ENCODE measurements at regions not wholly inside any gene's neighbourhood (a gene's known extent, or its start where the extent isn't known, plus 50 kb on each side); places are given as distances from the start of the nearest gene placed in this dataset.

DNA sequence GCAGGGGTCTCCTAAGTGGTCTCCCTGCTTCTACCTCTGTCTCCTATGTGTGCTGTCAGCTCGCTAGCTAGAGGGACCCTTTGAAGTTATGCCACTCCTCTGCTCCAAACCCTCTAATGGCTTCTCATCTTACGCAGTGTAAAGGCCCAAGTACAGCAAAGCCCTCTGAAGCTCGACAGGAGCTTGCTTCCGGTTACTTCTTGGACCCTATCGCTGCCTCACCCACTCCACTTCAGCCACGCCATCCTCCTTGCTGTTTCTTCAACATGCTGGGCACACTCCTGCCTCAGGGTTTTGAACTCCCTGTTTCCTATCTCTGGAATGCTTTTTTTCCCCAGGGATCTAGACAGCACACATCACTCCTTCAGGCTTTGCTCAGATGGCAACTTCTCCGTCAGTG, 102.3 kb upstream of the F3 start:
- DNase-seq, result no peak

DNA sequence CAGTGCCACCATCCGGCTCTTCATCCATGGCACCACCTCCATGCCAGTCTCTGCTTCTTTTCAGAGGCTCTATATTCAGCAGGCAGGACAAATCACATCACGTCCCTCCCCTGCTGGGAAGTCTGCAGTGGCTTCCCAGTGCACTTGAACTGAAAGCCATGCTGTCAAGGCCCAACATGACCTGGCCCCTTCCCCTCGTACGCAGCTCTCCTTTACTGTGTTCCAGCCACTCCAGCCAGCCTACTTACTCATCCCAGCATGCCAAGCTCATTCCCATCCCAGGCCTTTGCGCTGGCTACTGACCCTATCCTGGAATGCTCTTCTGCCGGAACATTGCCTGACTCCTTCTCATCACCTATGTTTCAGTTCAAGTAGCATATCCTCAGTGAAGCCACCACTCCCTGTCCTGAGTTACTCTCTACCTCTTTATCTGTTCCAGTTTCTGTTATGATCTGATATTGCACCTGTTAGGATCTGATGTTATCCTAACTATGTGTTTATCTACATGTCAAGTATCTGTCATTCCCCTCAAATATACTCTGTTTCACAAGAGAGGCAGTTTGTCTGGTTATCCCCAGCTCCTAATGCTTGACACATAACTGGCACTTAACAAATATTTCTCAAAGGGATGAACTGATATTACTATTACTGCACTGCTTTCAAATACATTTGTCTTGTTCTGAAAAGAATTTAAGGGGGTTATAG, 101.2 kb upstream of the F3 start:
- DNase-seq, result no peak

DNA sequence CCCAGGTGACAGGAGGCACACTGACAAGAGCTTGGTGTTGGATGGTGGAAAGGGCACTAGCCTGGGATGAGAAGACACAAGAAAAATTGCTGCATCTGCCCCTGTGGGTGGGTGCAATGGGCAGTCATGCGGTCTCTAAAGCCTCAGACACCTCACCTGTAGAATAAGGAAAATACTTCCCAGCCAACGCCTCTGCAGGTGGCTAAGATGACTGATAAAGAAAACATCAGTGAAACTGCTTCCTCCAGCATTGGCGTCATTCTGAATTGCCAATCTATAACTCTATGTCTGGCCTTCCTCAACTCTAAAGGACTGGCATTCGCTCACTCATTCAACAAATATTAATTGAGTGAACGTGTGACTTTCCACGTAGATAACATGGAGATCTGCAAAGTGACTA, 100.4 kb upstream of the F3 start:
- no peak for DNase-seq

DNA sequence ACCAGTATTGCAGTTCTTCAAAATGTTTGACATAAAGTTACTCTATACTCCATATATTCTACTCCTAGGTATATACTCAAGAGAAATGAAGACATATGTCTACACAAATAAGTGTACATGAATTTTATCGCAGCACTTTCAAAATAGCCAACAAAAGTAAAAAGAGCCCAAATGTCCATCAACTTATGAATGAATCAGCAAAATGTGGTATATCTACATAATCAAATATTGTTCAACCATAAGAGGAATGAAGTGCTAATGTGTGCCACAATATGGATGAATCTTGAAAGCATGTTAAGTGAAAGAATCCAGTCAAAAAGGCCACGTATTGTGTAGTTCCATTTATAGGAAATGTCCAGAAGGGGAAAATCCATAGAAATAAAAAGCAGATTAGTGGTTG, 98.6 kb upstream of the F3 start:
- no peak for DNase-seq

DNA sequence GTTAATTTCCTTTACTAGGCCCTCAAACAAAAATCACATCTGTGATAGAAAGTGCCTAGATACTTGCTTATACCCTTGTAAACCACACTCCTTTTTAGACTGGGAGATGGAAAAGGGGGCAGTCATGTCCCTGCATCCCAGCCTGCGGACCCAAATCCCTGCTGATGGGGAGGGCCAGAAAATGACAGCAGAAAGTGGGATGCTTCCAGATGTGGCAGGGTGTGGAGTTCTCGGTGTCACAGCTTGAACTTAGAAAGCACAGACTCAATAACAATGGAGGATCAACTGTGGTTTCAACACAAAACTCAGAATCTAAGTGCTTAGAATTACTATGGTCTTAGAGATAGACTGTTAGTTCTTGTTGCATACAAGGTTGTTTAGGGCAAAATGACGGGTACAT, 95.6 kb upstream of the F3 start:
- DNase-seq, result no peak

- no peak for DNase-seq
Observed at GRCh38 chr1:94636624-94637023, 95.1 kb upstream of the F3 start.

DNA sequence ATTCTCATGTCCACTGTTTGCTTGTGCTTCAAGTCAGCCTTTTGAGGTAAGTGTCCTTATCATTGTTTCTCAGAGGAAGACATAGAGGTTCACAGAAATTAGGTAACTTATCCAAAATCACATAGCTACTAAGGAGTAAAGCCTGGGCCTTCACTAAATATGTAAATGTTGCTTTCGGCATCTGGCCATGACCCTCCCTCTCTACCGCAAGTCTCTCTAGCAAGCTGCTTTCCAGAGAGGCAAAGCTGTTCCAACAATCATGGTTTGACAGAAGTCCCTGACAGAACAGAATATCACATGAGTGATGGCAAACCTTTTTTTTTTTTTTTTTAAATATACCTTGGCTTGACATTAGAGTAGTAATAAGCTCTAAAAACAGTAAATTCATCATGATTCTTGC, 94.5 kb upstream of the F3 start:
- no peak for DNase-seq

- no peak for DNase-seq
Observed at GRCh38 chr1:94634977-94635416, 93.4 kb upstream of the F3 start.

- DNase-seq, result no peak
Observed at GRCh38 chr1:94633051-94633450, 91.5 kb upstream of the F3 start.

GRCh38 chr1:94629259-94630181, 88.0 kb upstream of the F3 start:
- DNase-seq, result no peak

DNA sequence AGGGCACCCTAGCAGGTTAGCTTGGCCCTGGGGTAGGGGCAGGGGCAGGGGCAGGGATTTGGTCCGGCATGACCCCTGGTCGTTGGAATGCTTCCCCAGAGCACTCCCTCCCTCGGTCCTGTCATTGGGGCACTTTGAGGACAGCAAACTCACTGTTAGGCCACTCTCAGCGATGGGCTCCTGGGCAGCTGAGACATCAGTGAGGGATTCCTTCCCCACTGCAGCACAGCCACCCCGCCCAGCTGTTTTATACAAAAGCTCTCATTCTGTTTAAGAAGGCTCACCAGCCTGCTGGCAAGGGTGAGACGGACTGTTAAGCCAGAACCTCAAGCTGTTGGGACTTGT, 86.9 kb upstream of the F3 start:
- no peak for DNase-seq

- DNase-seq, result no peak
Observed at GRCh38 chr1:94627771-94628498, 86.4 kb upstream of the F3 start.

DNA sequence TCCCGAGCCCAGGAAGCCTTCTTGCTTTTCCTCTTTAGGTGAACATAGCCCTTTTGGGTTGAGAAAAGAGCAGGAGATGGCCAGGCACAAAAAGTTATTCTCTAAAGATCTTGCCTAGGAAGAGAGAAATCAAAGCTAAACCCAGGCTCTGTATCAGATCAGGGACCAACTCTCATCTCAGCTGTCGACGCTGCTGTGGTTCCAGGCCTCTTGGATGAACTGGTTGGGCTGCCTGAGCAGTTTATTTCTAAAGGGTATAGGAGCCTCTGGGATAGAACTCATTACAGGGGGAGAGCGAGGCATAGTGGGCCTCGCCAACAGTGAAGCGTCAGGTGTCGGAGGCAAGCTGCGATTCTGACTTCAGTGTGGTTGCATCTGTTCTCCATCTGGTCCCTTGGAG, 82.6 kb upstream of the F3 start:
- no peak for DNase-seq

- DNase-seq, result no peak
Observed at GRCh38 chr1:94623560-94624148, 82.1 kb upstream of the F3 start.

GRCh38 chr1:94622757-94623156, 81.2 kb upstream of the F3 start:
- no peak for DNase-seq

GRCh38 chr1:94621802-94622201, 80.2 kb upstream of the F3 start:
- DNase-seq, result no peak

DNA sequence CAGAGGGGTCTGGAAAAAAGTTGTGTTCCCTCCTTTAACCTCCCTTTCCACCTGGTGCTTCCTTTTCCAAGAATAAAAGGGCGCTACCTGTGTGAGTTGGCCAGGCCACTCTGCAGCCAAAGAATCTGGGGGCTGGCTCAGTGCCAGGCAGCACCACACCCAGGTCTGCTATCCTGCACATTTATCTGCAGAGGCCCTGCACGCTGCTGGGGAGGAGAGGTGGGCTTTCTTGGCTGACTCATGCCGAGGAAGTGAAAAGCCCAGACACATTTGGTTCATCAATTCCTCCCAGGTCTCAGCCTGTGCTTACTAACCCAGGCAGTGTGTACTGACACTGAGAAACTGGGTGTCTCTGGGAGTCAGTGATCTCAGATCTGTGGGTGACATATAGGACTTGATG, 79.8 kb upstream of the F3 start:
- DNase-seq, result no peak

DNA sequence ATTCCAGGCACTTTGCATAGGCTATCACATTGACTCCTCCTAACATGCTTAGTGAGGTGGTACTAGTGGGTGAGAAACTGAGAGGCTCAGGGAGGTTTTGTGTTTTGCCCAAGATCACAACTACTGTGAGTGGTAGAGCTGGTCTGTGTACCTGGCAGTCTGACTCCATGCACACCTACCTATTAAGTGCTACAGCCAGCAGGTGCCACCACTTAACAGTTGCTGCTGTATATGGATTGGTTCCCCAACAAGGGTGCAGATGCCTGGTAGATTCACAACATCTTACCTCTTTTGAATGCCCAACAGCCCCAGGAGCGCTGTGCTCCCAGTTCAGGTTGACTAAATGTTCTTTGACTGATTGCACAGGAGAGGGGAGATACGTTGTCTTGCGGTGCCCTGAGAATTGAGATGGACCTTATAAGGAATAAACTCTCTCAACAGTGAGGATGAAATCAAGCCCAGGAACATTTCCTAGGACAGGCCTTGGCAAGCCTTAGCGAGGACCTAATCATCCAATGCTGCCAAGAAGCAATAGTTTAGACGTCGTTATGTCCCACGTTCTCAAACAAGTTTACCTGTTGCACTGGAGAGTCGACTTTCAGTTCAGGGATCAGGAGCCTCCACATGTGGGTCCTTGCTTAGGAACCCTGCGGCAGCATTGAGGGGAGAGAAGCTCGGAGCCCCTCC, 78.9 kb upstream of the F3 start:
- no peak for DNase-seq

DNA sequence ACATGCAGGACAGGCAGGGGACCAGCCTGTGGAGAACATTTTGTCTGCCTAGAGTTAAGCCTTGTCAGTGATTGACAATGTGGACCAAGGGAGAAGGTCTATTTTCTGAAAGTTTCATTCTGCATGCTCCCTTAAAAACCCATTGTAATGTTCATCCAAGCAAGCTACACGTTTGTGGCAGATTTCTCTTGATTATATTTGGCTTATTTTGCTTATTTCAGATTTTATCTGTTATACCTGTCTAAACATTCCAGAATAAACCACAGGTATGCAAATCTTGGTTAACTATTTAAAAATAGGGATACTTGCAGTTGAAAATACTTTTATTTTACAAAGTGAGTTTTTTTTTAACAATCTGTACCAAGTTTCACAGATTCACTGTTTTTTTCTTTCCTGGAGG, 78.2 kb upstream of the F3 start:
- DNase-seq, result no peak

DNA sequence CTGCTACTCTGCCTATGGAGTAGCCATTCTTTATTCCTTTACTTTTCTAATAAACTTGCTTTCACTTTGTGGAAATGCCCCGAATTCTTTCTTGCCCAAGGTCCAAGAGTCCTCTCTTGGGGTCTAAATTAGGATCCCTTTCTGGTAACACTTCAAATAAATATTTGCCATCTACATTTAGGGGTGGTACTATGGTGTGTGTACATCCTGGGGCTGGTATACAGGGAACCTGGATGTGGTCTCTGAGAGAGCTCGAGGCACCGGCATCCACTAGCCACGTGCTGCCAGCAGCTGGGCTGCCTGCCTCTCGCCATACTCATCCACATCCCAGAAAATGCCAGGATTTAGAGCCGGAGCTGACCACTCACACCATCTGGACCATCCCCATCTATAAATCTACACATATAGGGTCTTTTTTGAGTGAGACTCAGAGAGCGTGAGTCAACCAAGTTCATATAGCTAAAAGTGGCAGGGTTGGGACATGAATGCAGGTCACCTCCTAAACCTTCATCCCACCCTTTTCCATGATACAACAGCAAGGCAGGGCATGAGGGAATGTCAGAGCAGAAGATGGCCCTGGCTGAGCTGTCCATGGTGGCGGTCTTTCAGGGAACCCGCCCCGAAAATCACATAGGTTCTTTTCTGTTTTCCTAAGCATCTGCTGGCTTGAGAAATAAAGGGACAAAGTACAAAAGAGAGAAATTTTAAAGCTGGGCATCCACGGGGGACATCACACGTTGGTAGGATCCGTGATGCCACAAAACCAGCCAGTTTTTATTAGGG, 76.6 kb upstream of the F3 start:
- no peak for DNase-seq

DNA sequence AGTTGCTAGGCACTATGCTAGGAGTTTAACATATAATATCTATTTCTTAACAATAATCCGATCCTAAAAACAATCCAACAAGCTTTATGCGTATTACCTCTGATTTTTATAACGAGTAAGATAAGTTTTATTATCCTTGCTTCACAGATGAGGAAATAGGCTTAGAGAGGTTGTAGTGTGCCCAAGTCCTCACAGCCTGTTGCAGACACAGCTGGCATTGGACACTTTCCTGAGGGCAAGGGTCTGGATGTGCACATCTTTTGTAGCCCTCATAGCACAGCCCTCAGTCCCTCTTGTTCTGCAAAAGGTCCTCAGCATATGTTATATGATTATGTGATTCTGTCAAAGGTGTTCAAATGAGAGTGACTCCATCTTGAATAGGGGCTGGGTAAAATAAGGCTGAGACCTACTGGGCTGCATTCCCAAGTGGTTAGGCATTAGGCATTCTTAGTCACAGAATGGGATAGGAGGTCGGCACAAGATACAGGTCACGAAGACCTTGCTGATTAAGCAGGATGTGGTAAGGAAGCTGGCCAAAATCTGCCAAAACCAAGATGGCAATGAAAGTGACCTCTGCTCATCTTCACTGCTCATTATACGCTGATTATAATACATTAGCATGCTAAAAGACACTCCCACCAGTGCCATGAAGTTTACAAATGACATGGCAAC, 75.7 kb upstream of the F3 start:
- no peak for DNase-seq
